ENCODE measurements at regions not wholly inside any gene's neighbourhood (a gene's known extent, or its start where the extent isn't known, plus 50 kb on each side); places are given as distances from the start of the nearest gene placed in this dataset.
A peak's percentile ranks its signal among the peaks of the same experiment; 100 is the strongest.

- ATAC-seq: no peak
- peak; percentile 90 for TF ChIP-seq ISL1 (CRISPR knock-in tag; IDR thresholded peaks at IDR 0.05)
- TF ChIP-seq ZNF565 (CRISPR knock-in tag; conservative IDR thresholded peaks at IDR 0.05; ENCODE audit: low read depth): no peak
- TF ChIP-seq GLIS3 (CRISPR knock-in tag; IDR thresholded peaks at IDR 0.05): 0 out of 2 replicates have a peak, but pooled peaks have one; percentile 12
Measured at GRCh38 chr10:64738462-64738861, 1217.3 kb downstream of the REEP3 start.

- no peak for ATAC-seq
- TF ChIP-seq ZFP30 (CRISPR knock-in tag; IDR thresholded peaks at IDR 0.05): no peak
- TF ChIP-seq ARNTL (CRISPR knock-in tag; IDR thresholded peaks at IDR 0.05; ENCODE audit: borderline replicate concordance, low read depth): no peak
- no peak for TF ChIP-seq TSHZ2 (CRISPR knock-in tag; IDR thresholded peaks at IDR 0.05)
- no peak for TF ChIP-seq TCF4 (CRISPR knock-in tag; IDR thresholded peaks at IDR 0.05; ENCODE audit: borderline replicate concordance)
- TF ChIP-seq OSR1 (CRISPR knock-in tag; IDR thresholded peaks at IDR 0.05): no peak
- TF ChIP-seq ZNF565 (CRISPR knock-in tag; conservative IDR thresholded peaks at IDR 0.05; ENCODE audit: low read depth): no peak
- no peak for TF ChIP-seq PPARA (CRISPR knock-in tag; IDR thresholded peaks at IDR 0.05; ENCODE audit: borderline replicate concordance)
- no peak for TF ChIP-seq CSDC2 (CRISPR knock-in tag; IDR thresholded peaks at IDR 0.05)
- TF ChIP-seq ISL1 (CRISPR knock-in tag; IDR thresholded peaks at IDR 0.05): no peak
- TF ChIP-seq BACH2 (CRISPR knock-in tag; IDR thresholded peaks at IDR 0.05; ENCODE audit: borderline replicate concordance): no peak
- TF ChIP-seq GLIS3 (CRISPR knock-in tag; IDR thresholded peaks at IDR 0.05): no peak
- TF ChIP-seq TOX (CRISPR knock-in tag; IDR thresholded peaks at IDR 0.05; ENCODE audit: borderline replicate concordance): no peak
- TF ChIP-seq CREB5 (CRISPR knock-in tag; IDR thresholded peaks at IDR 0.05; ENCODE audit: low read depth): no peak
- no peak for TF ChIP-seq CSRNP3 (CRISPR knock-in tag; IDR thresholded peaks at IDR 0.05)
- TF ChIP-seq POU6F1 (CRISPR knock-in tag; IDR thresholded peaks at IDR 0.05; ENCODE audit: borderline replicate concordance, low read depth): no peak
- no peak for TF ChIP-seq PATZ1 (CRISPR knock-in tag; IDR thresholded peaks at IDR 0.05; ENCODE audit: borderline replicate concordance)
Measured at GRCh38 chr10:64745565-64745964, 1224.4 kb downstream of the REEP3 start.

GRCh38 chr10:64750672-64751071, 1229.5 kb downstream of the REEP3 start:
- no peak for ATAC-seq
- no peak for TF ChIP-seq ESRRG (CRISPR knock-in tag; IDR thresholded peaks at IDR 0.05)

GRCh38 chr10:64753516-64753915, 1232.3 kb downstream of the REEP3 start:
- no peak for ATAC-seq
- TF ChIP-seq TSHZ2 (CRISPR knock-in tag; IDR thresholded peaks at IDR 0.05) (no peak), ZNF8 (CRISPR knock-in tag; IDR thresholded peaks at IDR 0.05) (no peak), ZFP30 (CRISPR knock-in tag; IDR thresholded peaks at IDR 0.05) (no peak), TOX (CRISPR knock-in tag; IDR thresholded peaks at IDR 0.05; ENCODE audit: borderline replicate concordance) (no peak), CSDC2 (CRISPR knock-in tag; IDR thresholded peaks at IDR 0.05) (no peak), ISL1 (CRISPR knock-in tag; IDR thresholded peaks at IDR 0.05) (no peak), GLIS3 (CRISPR knock-in tag; IDR thresholded peaks at IDR 0.05) (no peak), ZFP3 (CRISPR knock-in tag; IDR thresholded peaks at IDR 0.05) (no peak), OSR1 (CRISPR knock-in tag; IDR thresholded peaks at IDR 0.05) (no peak), PPARA (CRISPR knock-in tag; IDR thresholded peaks at IDR 0.05; ENCODE audit: borderline replicate concordance) (no peak), CSRNP3 (CRISPR knock-in tag; IDR thresholded peaks at IDR 0.05) (no peak), POU6F1 (CRISPR knock-in tag; IDR thresholded peaks at IDR 0.05; ENCODE audit: borderline replicate concordance, low read depth) (no peak), BACH2 (CRISPR knock-in tag; IDR thresholded peaks at IDR 0.05; ENCODE audit: borderline replicate concordance) (no peak)
